ENCODE measurements at regions not wholly inside any gene's neighbourhood (a gene's known extent, or its start where the extent isn't known, plus 50 kb on each side); places are given as distances from the start of the nearest gene placed in this dataset.

GRCh38 chrX:23127586-23127985, 127.8 kb downstream of the DDX53 start:
- Histone ChIP-seq H3K79me2 (ENCODE audit: control insufficient read depth, insufficient read depth, low read length) (no peaks in the 10 kb centered on the region), H3K9me3 (ENCODE audit: control insufficient read depth, low read depth, low read length) (no peaks in the 10 kb centered on the region), H4K20me1 (ENCODE audit: control insufficient read depth, extremely low read depth, insufficient read depth, low read length) (no peaks in the 10 kb centered on the region), H2AFZ (ENCODE audit: control insufficient read depth, low read length) (no peak overlapping the region), H3K4me2 (ENCODE audit: control insufficient read depth, extremely low read depth, insufficient read depth, low read depth, low read length) (no peak overlapping the region), H3K9me1 (ENCODE audit: control insufficient read depth, extremely low read depth, insufficient read depth, low read length) (no peaks in the 10 kb centered on the region), H3K27me3 (ENCODE audit: control insufficient read depth, extremely low read depth, insufficient read depth, low read length) (no peaks in the 10 kb centered on the region), H3K27ac (ENCODE audit: control insufficient read depth, insufficient read depth, low read length) (no peak overlapping the region), H3K4me3 (ENCODE audit: control insufficient read depth in 2 of 3, extremely low read depth in 1 of 3, insufficient read depth in 2 of 3, low read depth in 1 of 3, low read length in 3 of 3) (no peak overlapping the region), H3K9ac (ENCODE audit: control insufficient read depth, extremely low read depth, insufficient read depth, low read length) (no peak overlapping the region), H3K4me1 (ENCODE audit: control insufficient read depth, extremely low read depth, insufficient read depth, low read length) (no peaks in the 10 kb centered on the region), H3K36me3 (ENCODE audit: control insufficient read depth in 2 of 2, extremely low read depth in 1 of 2, insufficient read depth in 2 of 2, low read length in 2 of 2) (no peaks in the 10 kb centered on the region)
- FAIRE-seq = no peak
- dilution Hi-C loops (cut with MboI; ENCODE audit: extremely low pct_ligation_motif_present, low sequenced_read_pairs) = no loop called here
- DNase-seq (ENCODE audit: low read depth, low spot score) = no peak
- TF ChIP-seq EZH2 (IDR thresholded peaks at IDR 0.05; ENCODE audit: low read length) (no peak), CTCF (optimal IDR thresholded peaks at IDR 0.05 in 1 of 3, IDR thresholded peaks at IDR 0.05 in 1 of 3, conservative IDR thresholded peaks at IDR 0.05 in 1 of 3; ENCODE audit: extremely low read depth in 1 of 3, insufficient read depth in 2 of 3, low read length in 3 of 3) (no peak)

- Histone ChIP-seq H3K27ac (ENCODE audit: control insufficient read depth, insufficient read depth, low read length) (no peak overlapping the region), H3K36me3 (ENCODE audit: control insufficient read depth in 2 of 2, extremely low read depth in 1 of 2, insufficient read depth in 2 of 2, low read length in 2 of 2) (no peaks in the 10 kb centered on the region), H3K27me3 (ENCODE audit: control insufficient read depth, extremely low read depth, insufficient read depth, low read length) (no peaks in the 10 kb centered on the region), H3K79me2 (ENCODE audit: control insufficient read depth, insufficient read depth, low read length) (no peaks in the 10 kb centered on the region), H3K4me3 (ENCODE audit: control insufficient read depth in 2 of 3, extremely low read depth in 1 of 3, insufficient read depth in 2 of 3, low read depth in 1 of 3, low read length in 3 of 3) (no peak overlapping the region), H3K9me1 (ENCODE audit: control insufficient read depth, extremely low read depth, insufficient read depth, low read length) (no peaks in the 10 kb centered on the region), H2AFZ (ENCODE audit: control insufficient read depth, low read length) (no peak overlapping the region), H3K4me1 (ENCODE audit: control insufficient read depth, extremely low read depth, insufficient read depth, low read length) (no peaks in the 10 kb centered on the region), H3K9ac (ENCODE audit: control insufficient read depth, extremely low read depth, insufficient read depth, low read length) (no peak overlapping the region), H4K20me1 (ENCODE audit: control insufficient read depth, extremely low read depth, insufficient read depth, low read length) (no peaks in the 10 kb centered on the region), H3K9me3 (ENCODE audit: control insufficient read depth, low read depth, low read length) (no peaks in the 10 kb centered on the region), H3K4me2 (ENCODE audit: control insufficient read depth, extremely low read depth, insufficient read depth, low read depth, low read length) (no peak overlapping the region)
- no peak for FAIRE-seq
- no peak for DNase-seq (ENCODE audit: low read depth, low spot score)
- no peak for TF ChIP-seq CTCF (optimal IDR thresholded peaks at IDR 0.05 in 1 of 3, IDR thresholded peaks at IDR 0.05 in 1 of 3, conservative IDR thresholded peaks at IDR 0.05 in 1 of 3; ENCODE audit: extremely low read depth in 1 of 3, insufficient read depth in 2 of 3, low read length in 3 of 3)
- TF ChIP-seq EZH2 (IDR thresholded peaks at IDR 0.05; ENCODE audit: low read length) = no peak
- dilution Hi-C loops (cut with MboI; ENCODE audit: extremely low pct_ligation_motif_present, low sequenced_read_pairs) = no loop called here
Measured at GRCh38 chrX:23133551-23133950, 133.8 kb downstream of the DDX53 start.

All from keratinocyte (primary cell).